K562 (cell line): ENCODE measurements at regions not wholly inside any gene's neighbourhood (a gene's known extent, or its start where the extent isn't known, plus 50 kb on each side); places are given as distances from the start of the nearest gene placed in this dataset.

Experiments used
- CEBPB ChIP-seq: fragments of 450-650 bp; IDR thresholded peaks from 2 replicates; pipeline ENCODE4 v1.6.1; 2016; ENCODE audit warnings: missing genetic modification characterization, missing compliant biosample characterization
- MXI1 ChIP-seq: IDR thresholded peaks from 2 replicates; pipeline ENCODE4 v1.6.1; 2011; ENCODE audit warnings: low read depth, mild to moderate bottlenecking, improper control_type of control experiment, low read length
- POLR2A ChIP-seq: fragments of 450-650 bp; conservative IDR thresholded peaks from 2 replicates; pipeline ENCODE4 v1.6.1; 2016
- POLR2AphosphoS5 ChIP-seq: IDR thresholded peaks from 2 replicates; pipeline ENCODE4 v1.6.1; 2011; ENCODE audit warnings: mild to moderate bottlenecking, low read depth, low read length, moderate library complexity; ENCODE audit not compliant: control insufficient read depth, insufficient read depth
- SRSF7 ChIP-seq: fragments of 200-400 bp; formaldehyde crosslinking; optimal IDR thresholded peaks from 2 replicates; pipeline ENCODE3; 2017; ENCODE audit warnings: mild to moderate bottlenecking, low read depth, low read length
- YY1 ChIP-seq, 3 experiments: IDR thresholded peaks; 2 replicates each; pipeline ENCODE4 v1.6.1; 2011; ENCODE audit warnings: low read length in 2 of 3, mild to moderate bottlenecking in 2 of 3, moderate library complexity in 2 of 3, borderline replicate concordance in 1 of 3, control low read depth in 1 of 3, low read depth in 1 of 3; ENCODE audit not compliant: insufficient read depth in 3 of 3, insufficient replicate concordance in 2 of 3, control insufficient read depth in 1 of 3, insufficient read length in 1 of 3; ENCODE audit errors: extremely low read depth in 1 of 3
- ZC3H4 ChIP-seq: sonication (generic); formaldehyde crosslinking; IDR thresholded peaks from 2 replicates; pipeline ENCODE4 v1.9.0; 2021; ENCODE audit warnings: missing genetic modification reagents, borderline replicate concordance
- ZEB2 ChIP-seq: fragments of 450-650 bp; IDR thresholded peaks from 2 replicates; pipeline ENCODE4 v1.6.1; 2016
- ZNF274 ChIP-seq: IDR thresholded peaks from 2 replicates; pipeline ENCODE4 v1.6.1; 2011; ENCODE audit warnings: low read depth, mild to moderate bottlenecking, low read length, moderate library complexity, borderline replicate concordance
- TF ChIP-seq, protein P1 (sequence below), 2 experiments: fragments of 450-650 bp in 1 of 2; sonication (generic) in 1 of 2; formaldehyde crosslinking in 1 of 2; IDR thresholded peaks in 1 of 2; conservative IDR thresholded peaks in 1 of 2; 2 replicates each; pipeline versions ENCODE4 v1.6.1 to v1.8.1; 2016 to 2023; ENCODE audit warnings: mild to moderate bottlenecking in 2 of 2, moderate library complexity in 2 of 2, inconsistent platforms in 1 of 2, missing genetic modification reagents in 1 of 2
- TF ChIP-seq, protein P2 (sequence below): fragments of 250-450 bp; sonication (Bioruptor Pico); IDR thresholded peaks from 2 replicates; pipeline ENCODE4 v1.5.1; 2021; ENCODE audit warnings: mild to moderate bottlenecking

DNA sequence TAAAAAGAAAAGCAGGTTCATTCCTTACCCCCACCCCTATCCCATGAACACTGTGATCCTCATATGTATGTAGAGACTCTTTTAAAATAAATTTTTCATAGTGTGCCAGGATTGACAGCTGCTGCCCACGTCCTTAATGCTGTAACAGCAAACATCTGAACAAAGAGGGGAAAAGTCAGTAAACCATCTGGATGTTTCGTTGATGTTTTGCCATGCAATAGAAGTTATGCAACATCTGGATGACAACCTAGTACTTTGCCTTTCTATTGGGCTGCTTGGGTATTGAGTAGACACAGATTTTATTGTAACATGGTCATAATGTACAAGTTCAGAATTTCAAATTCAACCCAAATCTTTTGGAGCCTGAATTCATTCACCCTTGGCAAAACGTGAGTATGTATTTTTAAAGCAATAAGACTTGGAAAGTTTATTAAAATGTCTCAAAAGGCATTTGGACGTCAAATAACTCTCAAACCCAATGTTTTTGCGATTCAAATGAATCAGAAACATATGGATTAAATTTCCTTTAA lies 500.3 kb downstream of the DHX35 start:
- TF ChIP-seq YY1 (IDR thresholded peaks at IDR 0.05; ENCODE audit: borderline replicate concordance in 1 of 3, control insufficient read depth in 1 of 3, extremely low read depth in 1 of 3, insufficient read depth in 3 of 3, insufficient read length in 1 of 3, insufficient replicate concordance in 2 of 3, low read depth in 1 of 3, low read length in 2 of 3) (no peak), ZC3H4 (CRISPR knock-in tag) (no peak), CEBPB (tag) (no peak), ZNF274 (no peak), SRSF7 (no peak), POLR2A (no peak), POLR2AphosphoS5 (no peak), ZEB2 (no peak), MXI1 (no peak)
- TF ChIP-seq, protein P1, sequence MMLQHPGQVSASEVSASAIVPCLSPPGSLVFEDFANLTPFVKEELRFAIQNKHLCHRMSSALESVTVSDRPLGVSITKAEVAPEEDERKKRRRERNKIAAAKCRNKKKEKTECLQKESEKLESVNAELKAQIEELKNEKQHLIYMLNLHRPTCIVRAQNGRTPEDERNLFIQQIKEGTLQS (IDR thresholded peaks at IDR 0.05), result no peak
- TF ChIP-seq, protein P1 (CRISPR knock-in tag; conservative IDR thresholded peaks at IDR 0.05), result no peak
- TF ChIP-seq, protein P2, sequence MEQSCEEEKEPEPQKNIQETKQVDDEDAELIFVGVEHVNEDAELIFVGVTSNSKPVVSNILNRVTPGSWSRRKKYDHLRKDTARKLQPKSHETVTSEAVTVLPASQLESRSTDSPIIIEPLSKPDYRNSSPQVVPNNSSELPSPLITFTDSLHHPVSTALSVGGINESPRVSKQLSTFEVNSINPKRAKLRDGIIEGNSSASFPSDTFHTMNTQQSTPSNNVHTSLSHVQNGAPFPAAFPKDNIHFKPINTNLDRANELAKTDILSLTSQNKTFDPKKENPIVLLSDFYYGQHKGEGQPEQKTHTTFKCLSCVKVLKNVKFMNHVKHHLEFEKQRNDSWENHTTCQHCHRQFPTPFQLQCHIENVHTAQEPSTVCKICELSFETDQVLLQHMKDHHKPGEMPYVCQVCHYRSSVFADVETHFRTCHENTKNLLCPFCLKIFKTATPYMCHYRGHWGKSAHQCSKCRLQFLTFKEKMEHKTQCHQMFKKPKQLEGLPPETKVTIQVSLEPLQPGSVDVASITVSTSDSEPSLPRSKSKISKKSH (CRISPR knock-in tag), result no peak
